ENCODE measurements at regions not wholly inside any gene's neighbourhood (a gene's known extent, or its start where the extent isn't known, plus 50 kb on each side); places are given as distances from the start of the nearest gene placed in this dataset.

- no peak for TF ChIP-seq CTCF (IDR thresholded peaks at IDR 0.05; ENCODE audit: low read depth, low read length)
- TF ChIP-seq EZH2phosphoT487 (IDR thresholded peaks at IDR 0.05; ENCODE audit: low read depth), result no peak
These were observed 91.2 kb downstream of the ANKRD60 start for GRCh38 chr20:58137236-58137635.
